Uterus (tissue), 2 donors: ENCODE measurements at regions not wholly inside any gene's neighbourhood (a gene's known extent, or its start where the extent isn't known, plus 50 kb on each side); places are given as distances from the start of the nearest gene placed in this dataset.

ENCODE experiments used
- POLR2A ChIP-seq, 2 donors: fragments of 450-650 bp; IDR thresholded peaks; one replicate each; pipeline ENCODE4 v1.6.1; 2016; ENCODE audit warnings: antibody characterized with exemption in 2 of 2, mild to moderate bottlenecking in 1 of 2, moderate library complexity in 1 of 2
- TF ChIP-seq, protein P1 (sequence below), 4 experiments: fragments of 200-600 bp in 2 of 4; fragments of 450-650 bp in 2 of 4; sonication (generic) in 2 of 4; IDR thresholded peaks; one replicate each; pipeline ENCODE4 v1.5.1; 2016 to 2019; ENCODE audit warnings: antibody characterized with exemption in 4 of 4, mild to moderate bottlenecking in 2 of 4, moderate library complexity in 1 of 4

DNA sequence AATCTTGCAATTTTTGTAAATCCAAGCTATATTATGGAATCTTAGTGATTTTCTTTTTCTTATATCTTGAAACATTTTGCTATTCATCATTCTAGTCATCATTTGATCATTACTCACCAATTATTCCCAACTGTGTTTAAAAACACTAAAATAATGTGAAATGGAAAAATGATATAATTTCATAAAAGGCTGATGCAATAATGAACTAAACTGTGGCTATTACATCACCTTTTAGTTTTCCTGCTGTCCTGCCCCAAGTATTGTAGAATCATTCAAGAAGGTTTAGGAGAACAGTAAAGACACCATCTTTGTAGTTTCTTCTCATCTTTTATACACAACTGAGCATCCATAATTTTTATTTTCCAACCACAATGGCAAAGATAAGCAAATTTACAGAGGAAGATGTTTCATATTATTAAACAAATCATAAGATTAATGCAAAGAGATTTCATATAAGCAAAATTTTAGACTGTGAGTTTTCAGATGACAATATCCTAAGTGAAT is 431.0 kb upstream of the SLC30A5 start:
- TF ChIP-seq, protein P1, sequence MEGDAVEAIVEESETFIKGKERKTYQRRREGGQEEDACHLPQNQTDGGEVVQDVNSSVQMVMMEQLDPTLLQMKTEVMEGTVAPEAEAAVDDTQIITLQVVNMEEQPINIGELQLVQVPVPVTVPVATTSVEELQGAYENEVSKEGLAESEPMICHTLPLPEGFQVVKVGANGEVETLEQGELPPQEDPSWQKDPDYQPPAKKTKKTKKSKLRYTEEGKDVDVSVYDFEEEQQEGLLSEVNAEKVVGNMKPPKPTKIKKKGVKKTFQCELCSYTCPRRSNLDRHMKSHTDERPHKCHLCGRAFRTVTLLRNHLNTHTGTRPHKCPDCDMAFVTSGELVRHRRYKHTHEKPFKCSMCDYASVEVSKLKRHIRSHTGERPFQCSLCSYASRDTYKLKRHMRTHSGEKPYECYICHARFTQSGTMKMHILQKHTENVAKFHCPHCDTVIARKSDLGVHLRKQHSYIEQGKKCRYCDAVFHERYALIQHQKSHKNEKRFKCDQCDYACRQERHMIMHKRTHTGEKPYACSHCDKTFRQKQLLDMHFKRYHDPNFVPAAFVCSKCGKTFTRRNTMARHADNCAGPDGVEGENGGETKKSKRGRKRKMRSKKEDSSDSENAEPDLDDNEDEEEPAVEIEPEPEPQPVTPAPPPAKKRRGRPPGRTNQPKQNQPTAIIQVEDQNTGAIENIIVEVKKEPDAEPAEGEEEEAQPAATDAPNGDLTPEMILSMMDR (IDR thresholded peaks at IDR 0.05) = no peak
- TF ChIP-seq POLR2A (IDR thresholded peaks at IDR 0.05) = no peak
